ENCODE measurements at regions not wholly inside any gene's neighbourhood (a gene's known extent, or its start where the extent isn't known, plus 50 kb on each side); places are given as distances from the start of the nearest gene placed in this dataset.

DNA sequence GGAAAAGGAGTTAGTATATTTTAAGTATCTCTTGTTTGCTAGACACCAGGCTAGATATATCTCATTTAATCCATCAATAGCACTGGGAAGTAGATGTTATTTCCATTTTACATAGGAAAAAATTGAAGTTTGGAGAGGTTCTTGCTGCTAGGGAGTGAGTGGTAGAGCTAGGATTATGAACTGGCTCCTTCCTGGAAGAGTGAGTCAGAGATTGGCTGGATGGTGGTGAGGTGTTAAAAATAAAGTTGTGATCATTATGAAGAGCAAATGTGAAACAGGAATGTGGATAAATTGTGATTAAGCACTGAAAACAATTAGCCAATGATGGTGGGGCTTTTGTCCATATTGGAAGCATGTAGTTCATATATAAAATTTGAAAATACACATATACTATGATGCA, 234.2 kb downstream of the WNT5A start:
- TF ChIP-seq TAF1 (IDR thresholded peaks at IDR 0.05; ENCODE audit: borderline replicate concordance, insufficient read depth, low read length) = no peak
- TF ChIP-seq, protein P1, sequence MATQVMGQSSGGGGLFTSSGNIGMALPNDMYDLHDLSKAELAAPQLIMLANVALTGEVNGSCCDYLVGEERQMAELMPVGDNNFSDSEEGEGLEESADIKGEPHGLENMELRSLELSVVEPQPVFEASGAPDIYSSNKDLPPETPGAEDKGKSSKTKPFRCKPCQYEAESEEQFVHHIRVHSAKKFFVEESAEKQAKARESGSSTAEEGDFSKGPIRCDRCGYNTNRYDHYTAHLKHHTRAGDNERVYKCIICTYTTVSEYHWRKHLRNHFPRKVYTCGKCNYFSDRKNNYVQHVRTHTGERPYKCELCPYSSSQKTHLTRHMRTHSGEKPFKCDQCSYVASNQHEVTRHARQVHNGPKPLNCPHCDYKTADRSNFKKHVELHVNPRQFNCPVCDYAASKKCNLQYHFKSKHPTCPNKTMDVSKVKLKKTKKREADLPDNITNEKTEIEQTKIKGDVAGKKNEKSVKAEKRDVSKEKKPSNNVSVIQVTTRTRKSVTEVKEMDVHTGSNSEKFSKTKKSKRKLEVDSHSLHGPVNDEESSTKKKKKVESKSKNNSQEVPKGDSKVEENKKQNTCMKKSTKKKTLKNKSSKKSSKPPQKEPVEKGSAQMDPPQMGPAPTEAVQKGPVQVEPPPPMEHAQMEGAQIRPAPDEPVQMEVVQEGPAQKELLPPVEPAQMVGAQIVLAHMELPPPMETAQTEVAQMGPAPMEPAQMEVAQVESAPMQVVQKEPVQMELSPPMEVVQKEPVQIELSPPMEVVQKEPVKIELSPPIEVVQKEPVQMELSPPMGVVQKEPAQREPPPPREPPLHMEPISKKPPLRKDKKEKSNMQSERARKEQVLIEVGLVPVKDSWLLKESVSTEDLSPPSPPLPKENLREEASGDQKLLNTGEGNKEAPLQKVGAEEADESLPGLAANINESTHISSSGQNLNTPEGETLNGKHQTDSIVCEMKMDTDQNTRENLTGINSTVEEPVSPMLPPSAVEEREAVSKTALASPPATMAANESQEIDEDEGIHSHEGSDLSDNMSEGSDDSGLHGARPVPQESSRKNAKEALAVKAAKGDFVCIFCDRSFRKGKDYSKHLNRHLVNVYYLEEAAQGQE (IDR thresholded peaks at IDR 0.05; ENCODE audit: insufficient read depth in 1 of 2, low read depth in 2 of 2, low read length in 2 of 2) = no peak
